OCI-LY1 (cell line): ENCODE measurements at regions not wholly inside any gene's neighbourhood (a gene's known extent, or its start where the extent isn't known, plus 50 kb on each side); places are given as distances from the start of the nearest gene placed in this dataset.

Source experiments
- H2AFZ ChIP-seq: fragments of 200-600 bp; sonication (generic), shearing (Covaris generic); 2 replicates; pipeline ENCODE4 v1.6.0; 2014; ENCODE audit warnings: antibody characterized with exemption, mild to moderate bottlenecking, low read length
- H3F3A ChIP-seq: fragments of 200-600 bp; sonication (generic), shearing (Covaris generic); 2 replicates; pipeline ENCODE4 v1.6.0; 2014; ENCODE audit warnings: mild to moderate bottlenecking, antibody characterized with exemption, low read length, moderate library complexity; ENCODE audit not compliant: insufficient read depth
- H3K27ac ChIP-seq: fragments of 200-600 bp; sonication (generic); 2 replicates; pipeline ENCODE4 v1.5.1; 2014; ENCODE audit warnings: low read length, mixed run types, mild to moderate bottlenecking, low read depth; ENCODE audit not compliant: poor library complexity, severe bottlenecking
- H3K27me3 ChIP-seq: fragments of 200-600 bp; sonication (generic); 2 replicates; pipeline ENCODE4 v1.6.0; 2014; ENCODE audit warnings: antibody characterized with exemption, mild to moderate bottlenecking, low read length, moderate library complexity; ENCODE audit not compliant: insufficient read depth
- H3K36me3 ChIP-seq: fragments of 200-600 bp; sonication (generic); 2 replicates; pipeline ENCODE4 v1.6.1; 2014; ENCODE audit warnings: mild to moderate bottlenecking, antibody characterized with exemption, low read length, moderate library complexity, mixed read lengths; ENCODE audit not compliant: insufficient read depth
- H3K4me1 ChIP-seq: fragments of 200-600 bp; sonication (generic); 2 replicates; pipeline ENCODE4 v1.5.1; 2014; ENCODE audit warnings: mild to moderate bottlenecking, low read length, moderate library complexity; ENCODE audit not compliant: insufficient read depth, severe bottlenecking
- H3K4me2 ChIP-seq: fragments of 200-600 bp; sonication (generic), shearing (Covaris generic); 2 replicates; pipeline ENCODE4 v1.6.1; 2014; ENCODE audit warnings: low read length
- H3K4me3 ChIP-seq: fragments of 200-600 bp; sonication (generic); 2 replicates; pipeline ENCODE4 v1.5.1; 2014; ENCODE audit warnings: low read length, low read depth, mild to moderate bottlenecking, mixed read lengths; ENCODE audit not compliant: poor library complexity, severe bottlenecking
- H3K79me2 ChIP-seq: fragments of 200-600 bp; shearing (Covaris generic); 2 replicates; pipeline ENCODE4 v1.6.1; 2016; ENCODE audit warnings: mixed run types, low read length, mixed read lengths; ENCODE audit not compliant: insufficient read depth
- H3K9ac ChIP-seq: fragments of 200-600 bp; sonication (generic), shearing (Covaris generic); 2 replicates; pipeline ENCODE4 v1.6.1; 2014; ENCODE audit warnings: mild to moderate bottlenecking, low read length, mixed read lengths
- H3K9me2 ChIP-seq: fragments of 200-600 bp; sonication (generic), shearing (Covaris generic); 2 replicates; pipeline ENCODE4 v1.6.1; 2014; ENCODE audit warnings: low read depth, mild to moderate bottlenecking, low read length, mixed read lengths
- H3K9me3 ChIP-seq: fragments of 200-600 bp; shearing (Covaris generic); 2 replicates; pipeline ENCODE4 v1.6.1; 2014; ENCODE audit warnings: low read length, mixed read lengths
- H4K20me1 ChIP-seq: fragments of 200-600 bp; sonication (generic), shearing (Covaris generic); 2 replicates; pipeline ENCODE4 v1.6.0; 2016; ENCODE audit warnings: mild to moderate bottlenecking, low read length; ENCODE audit not compliant: insufficient read depth
- EZH2 ChIP-seq: fragments of 200-600 bp; sonication (generic), shearing (Covaris generic); IDR thresholded peaks from 2 replicates; pipeline ENCODE4 v1.8.0; 2017; ENCODE audit warnings: borderline replicate concordance, mixed run types, mild to moderate bottlenecking, antibody characterized with exemption, low read length, moderate library complexity, mixed read lengths
- TF ChIP-seq, protein P1 (sequence below): fragments of 200-600 bp; sonication (generic), shearing (Covaris generic); IDR thresholded peaks from 2 replicates; pipeline ENCODE4 v1.5.1; 2017; ENCODE audit warnings: mild to moderate bottlenecking, antibody characterized with exemption, low read length, moderate library complexity, mixed read lengths

DNA sequence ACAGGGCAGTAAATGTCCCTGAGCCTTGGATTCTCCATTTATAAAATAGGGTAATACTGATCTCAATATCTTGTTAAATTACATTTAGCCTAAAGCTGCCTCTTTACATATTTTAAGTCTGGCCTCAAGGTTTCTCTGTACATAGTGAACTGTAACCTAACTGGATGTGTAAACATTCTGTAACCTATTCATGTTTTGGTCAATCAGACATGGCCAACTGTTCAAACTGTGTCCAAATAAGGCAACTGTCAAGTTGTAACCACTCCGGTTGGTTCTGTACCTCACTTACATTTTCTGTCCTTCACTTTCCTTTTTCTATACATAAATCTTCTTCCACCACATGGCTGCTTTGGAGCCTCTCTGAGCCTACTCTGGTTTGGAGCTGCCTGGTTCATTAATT lies 107.1 kb upstream of the ITGB1 start:
- H3K27me3 ChIP-seq = no peaks in the 10 kb centered on the region
- H2AFZ ChIP-seq = no peak overlapping the region
- TF ChIP-seq, protein P1, sequence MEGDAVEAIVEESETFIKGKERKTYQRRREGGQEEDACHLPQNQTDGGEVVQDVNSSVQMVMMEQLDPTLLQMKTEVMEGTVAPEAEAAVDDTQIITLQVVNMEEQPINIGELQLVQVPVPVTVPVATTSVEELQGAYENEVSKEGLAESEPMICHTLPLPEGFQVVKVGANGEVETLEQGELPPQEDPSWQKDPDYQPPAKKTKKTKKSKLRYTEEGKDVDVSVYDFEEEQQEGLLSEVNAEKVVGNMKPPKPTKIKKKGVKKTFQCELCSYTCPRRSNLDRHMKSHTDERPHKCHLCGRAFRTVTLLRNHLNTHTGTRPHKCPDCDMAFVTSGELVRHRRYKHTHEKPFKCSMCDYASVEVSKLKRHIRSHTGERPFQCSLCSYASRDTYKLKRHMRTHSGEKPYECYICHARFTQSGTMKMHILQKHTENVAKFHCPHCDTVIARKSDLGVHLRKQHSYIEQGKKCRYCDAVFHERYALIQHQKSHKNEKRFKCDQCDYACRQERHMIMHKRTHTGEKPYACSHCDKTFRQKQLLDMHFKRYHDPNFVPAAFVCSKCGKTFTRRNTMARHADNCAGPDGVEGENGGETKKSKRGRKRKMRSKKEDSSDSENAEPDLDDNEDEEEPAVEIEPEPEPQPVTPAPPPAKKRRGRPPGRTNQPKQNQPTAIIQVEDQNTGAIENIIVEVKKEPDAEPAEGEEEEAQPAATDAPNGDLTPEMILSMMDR = no peak
- no peak for TF ChIP-seq EZH2
- no peaks in the 10 kb centered on the region for H3K9me2 ChIP-seq
- no peak overlapping the region for H3K27ac ChIP-seq
- H3K9ac ChIP-seq = no peak overlapping the region
- no peaks in the 10 kb centered on the region for H3F3A ChIP-seq
- no peaks in the 10 kb centered on the region for H3K79me2 ChIP-seq
- H3K4me3 ChIP-seq = no peak overlapping the region
- H3K9me3 ChIP-seq = no peaks in the 10 kb centered on the region
- H3K36me3 ChIP-seq = no peaks in the 10 kb centered on the region
- no peaks in the 10 kb centered on the region for H4K20me1 ChIP-seq
- H3K4me1 ChIP-seq = no peaks in the 10 kb centered on the region
- no peak overlapping the region for H3K4me2 ChIP-seq

DNA sequence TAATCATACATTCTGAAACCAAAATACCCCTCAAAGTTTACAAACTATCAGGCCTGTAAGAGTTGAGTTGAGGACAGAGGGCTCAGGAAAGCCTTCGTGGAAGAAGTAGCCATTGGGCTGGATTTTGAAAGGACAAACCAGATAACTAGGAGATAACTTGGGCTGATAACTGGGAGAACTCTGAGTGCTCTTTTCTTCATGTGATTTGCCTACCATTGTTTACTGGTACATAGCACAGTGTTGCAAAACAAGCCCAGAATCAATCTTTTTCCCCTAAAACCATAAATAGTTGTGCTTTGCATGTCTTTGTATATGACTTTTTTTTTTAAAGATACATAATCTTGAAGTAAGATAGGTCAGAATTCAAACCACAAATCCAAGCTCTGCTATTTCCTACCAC lies 106.7 kb upstream of the ITGB1 start:
- H3K9me3 ChIP-seq = no peaks in the 10 kb centered on the region
- no peak overlapping the region for H3K4me2 ChIP-seq
- no peaks in the 10 kb centered on the region for H3K27me3 ChIP-seq
- H3K9ac ChIP-seq = no peak overlapping the region
- no peaks in the 10 kb centered on the region for H3K36me3 ChIP-seq
- H3K4me1 ChIP-seq = no peaks in the 10 kb centered on the region
- H2AFZ ChIP-seq = no peak overlapping the region
- H3K27ac ChIP-seq = no peak overlapping the region
- no peaks in the 10 kb centered on the region for H3K9me2 ChIP-seq
- no peaks in the 10 kb centered on the region for H4K20me1 ChIP-seq
- no peak for TF ChIP-seq EZH2
- TF ChIP-seq, protein P1 = no peak
- H3K79me2 ChIP-seq = no peaks in the 10 kb centered on the region
- no peak overlapping the region for H3K4me3 ChIP-seq
- H3F3A ChIP-seq = no peaks in the 10 kb centered on the region

DNA sequence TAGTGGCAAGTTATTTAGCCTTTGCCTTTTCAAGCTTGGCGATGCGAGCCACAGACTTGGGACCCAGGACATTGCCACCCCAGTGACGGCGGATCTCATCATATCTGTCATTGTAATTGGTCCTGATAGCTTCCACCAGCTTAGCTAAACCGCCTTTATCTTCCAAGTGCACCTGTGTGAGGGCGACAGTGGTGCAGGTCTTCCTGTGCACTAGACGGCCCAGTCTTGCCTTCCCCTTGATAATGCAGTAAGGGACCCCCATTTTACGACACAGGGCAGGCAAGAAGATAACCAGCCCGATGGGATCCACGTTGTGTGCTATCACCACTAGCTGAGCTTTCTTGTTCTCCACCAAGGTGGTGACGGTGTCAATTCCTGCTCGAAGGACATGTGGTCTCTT lies 99.6 kb upstream of the ITGB1 start:
- no peak overlapping the region for H2AFZ ChIP-seq
- no peaks in the 10 kb centered on the region for H3K4me1 ChIP-seq
- H3K79me2 ChIP-seq = no peaks in the 10 kb centered on the region
- H4K20me1 ChIP-seq = no peaks in the 10 kb centered on the region
- no peak overlapping the region for H3K27ac ChIP-seq
- H3K9me3 ChIP-seq = no peaks in the 10 kb centered on the region
- no peak for TF ChIP-seq EZH2
- TF ChIP-seq, protein P1 = no peak
- H3F3A ChIP-seq = no peaks in the 10 kb centered on the region
- H3K9ac ChIP-seq = no peak overlapping the region
- H3K4me2 ChIP-seq = no peak overlapping the region
- H3K9me2 ChIP-seq = no peaks in the 10 kb centered on the region
- H3K27me3 ChIP-seq = no peaks in the 10 kb centered on the region
- no peak overlapping the region for H3K4me3 ChIP-seq
- H3K36me3 ChIP-seq = no peaks in the 10 kb centered on the region
